ENCODE measurements at regions not wholly inside any gene's neighbourhood (a gene's known extent, or its start where the extent isn't known, plus 50 kb on each side); places are given as distances from the start of the nearest gene placed in this dataset.

DNA sequence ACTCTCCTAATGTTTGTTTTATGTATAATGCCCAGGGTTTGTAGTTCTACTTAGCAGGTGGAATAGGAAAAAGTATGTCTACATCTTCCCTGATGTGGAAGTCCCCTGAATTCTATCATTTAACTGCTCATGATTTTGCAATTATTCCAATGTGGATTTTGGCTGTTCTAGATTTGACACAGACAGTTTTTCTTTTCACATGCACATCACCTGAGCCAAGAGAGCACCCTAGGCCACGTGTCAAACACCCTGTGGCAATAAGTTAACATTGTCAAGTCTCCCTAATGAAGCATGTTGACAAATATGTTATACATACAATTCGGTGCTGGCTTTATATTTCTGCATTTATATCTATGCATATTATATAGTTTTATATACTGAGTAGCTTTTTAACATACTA, 70.0 kb upstream of the SUCLG2 start:
- no peaks in the 10 kb centered on the region for H3K23me2 ChIP-seq (ENCODE audit: low read depth, low read length)
- H2BK15ac ChIP-seq (ENCODE audit: low read length), result no peak overlapping the region
- no peak overlapping the region for H2BK20ac ChIP-seq (ENCODE audit: low read length)
- no peaks in the 10 kb centered on the region for H3K27me3 ChIP-seq (replicated peaks in 1 of 4; ENCODE audit: control insufficient read depth in 3 of 4, extremely low read depth in 1 of 4, insufficient read depth in 3 of 4, low read length in 3 of 4)
- CTCF ChIA-PET (ENCODE audit: partially characterized antibody), result interaction anchor here (2.5 kb wide), 1 partner anchor 13 kb away, joined by 7 read pairs; no protein-coding TSS in a partner anchor
- POLR2A ChIA-PET (ENCODE audit: partially characterized antibody), result no interaction called here
- no peak overlapping the region for H2AK5ac ChIP-seq (ENCODE audit: low read depth, low read length)
- H2BK120ac ChIP-seq (replicated peaks; ENCODE audit: low read depth, low read length), result no peak overlapping the region
- no peak overlapping the region for H2BK12ac ChIP-seq (ENCODE audit: low read depth, low read length)
- H2BK5ac ChIP-seq (ENCODE audit: low read depth, low read length), result no peak overlapping the region
- H3K23ac ChIP-seq (ENCODE audit: insufficient read length), result no peak overlapping the region
- H3K4me1 ChIP-seq (replicated peaks in 1 of 4; ENCODE audit: control insufficient read depth in 3 of 4, insufficient read depth in 4 of 4, low read length in 3 of 4), result peaks cover 0 to 3% (median 0%) of the 10 kb centered on the region in 4 experiments; a peak in 1 of 7 replicates
- no peaks in the 10 kb centered on the region; a peak in 2 of 8 replicates for H3K36me3 ChIP-seq (ENCODE audit: control insufficient read depth in 2 of 4, insufficient read depth in 4 of 4, low read length in 3 of 4)
- no peak overlapping the region for H4K91ac ChIP-seq (replicated peaks; ENCODE audit: insufficient read length, low read length)
- H2AFZ ChIP-seq (ENCODE audit: low read length), result no peak overlapping the region
- no peaks in the 10 kb centered on the region for H4K20me1 ChIP-seq (replicated peaks in 1 of 2; ENCODE audit: control insufficient read depth in 1 of 2, insufficient read depth in 2 of 2, low read length in 2 of 2)
- no peaks in the 10 kb centered on the region for H3K79me2 ChIP-seq (ENCODE audit: control insufficient read depth in 1 of 2, insufficient read depth in 2 of 2, low read length in 2 of 2)
- H4K8ac ChIP-seq (ENCODE audit: extremely low read depth, insufficient read depth, low read length), result no peak overlapping the region
- H3K79me1 ChIP-seq (ENCODE audit: low read depth, low read length), result no peaks in the 10 kb centered on the region
- H3K9ac ChIP-seq (replicated peaks in 1 of 4; ENCODE audit: extremely low read depth in 1 of 4, low read depth in 3 of 4, low read length in 3 of 4), result no peak overlapping the region
- WGBS, 2 experiments (ENCODE audit: extremely low coverage in 1 of 2, insufficient coverage in 1 of 2, insufficient read length in 1 of 2, insufficient replicate concordance in 2 of 2, low coverage in 1 of 2, low lambda C conversion rate in 2 of 2, missing lambda C conversion rate in 1 of 2), result 87% methylated on average over 2 of the region's 2 CpGs; no CpG with 5 or more reads in 1 of the 2 experiments
- H3K18ac ChIP-seq (ENCODE audit: extremely low read depth, low read length), result no peak overlapping the region
- FAIRE-seq (no peak), DNase-seq (ENCODE audit: low read depth in 1 of 2, low spot score in 2 of 2) (no peak)
- H3K4ac ChIP-seq (replicated peaks; ENCODE audit: insufficient read length, low read depth, low read length), result no peak overlapping the region
- no peak overlapping the region for H3K14ac ChIP-seq (ENCODE audit: insufficient read length)
- H3K27ac ChIP-seq (ENCODE audit: low read depth, low read length), result no peak overlapping the region
- H3K9me3 ChIP-seq (ENCODE audit: insufficient read depth in 2 of 2, low read depth in 1 of 2, low read length in 1 of 2), result peaks cover 12 to 16% of the 10 kb centered on the region in 2 experiments; a peak in 3 of 4 replicates
- H3K4me3 ChIP-seq (ENCODE audit: extremely low read depth in 1 of 4, insufficient read depth in 2 of 4, low read depth in 3 of 4, low read length in 4 of 4), result no peak overlapping the region
- H4K5ac ChIP-seq (ENCODE audit: insufficient read length, low read depth, low read length), result no peak overlapping the region
- no peak for TF ChIP-seq HDAC6 (IDR thresholded peaks at IDR 0.05; ENCODE audit: low read depth, low read length)
- TF ChIP-seq CEBPB (IDR thresholded peaks at IDR 0.05; ENCODE audit: low read depth, low read length), result no peak
- TF ChIP-seq TBP (IDR thresholded peaks at IDR 0.05; ENCODE audit: low read depth, low read length), result no peak
- no peak for TF ChIP-seq SP2 (IDR thresholded peaks at IDR 0.05; ENCODE audit: low read length)
- TF ChIP-seq EZH2 (IDR thresholded peaks at IDR 0.05; ENCODE audit: low read depth, low read length, severe bottlenecking), result no peak
- H3K56ac ChIP-seq (replicated peaks; ENCODE audit: insufficient read length, low read depth, low read length), result no peak overlapping the region
- no peak overlapping the region for H3K4me2 ChIP-seq (ENCODE audit: insufficient read depth in 1 of 2, low read depth in 2 of 2, low read length in 2 of 2)
